ENCODE measurements at regions not wholly inside any gene's neighbourhood (a gene's known extent, or its start where the extent isn't known, plus 50 kb on each side); places are given as distances from the start of the nearest gene placed in this dataset.
A peak's percentile ranks its signal among the peaks of the same experiment; 100 is the strongest.

DNA sequence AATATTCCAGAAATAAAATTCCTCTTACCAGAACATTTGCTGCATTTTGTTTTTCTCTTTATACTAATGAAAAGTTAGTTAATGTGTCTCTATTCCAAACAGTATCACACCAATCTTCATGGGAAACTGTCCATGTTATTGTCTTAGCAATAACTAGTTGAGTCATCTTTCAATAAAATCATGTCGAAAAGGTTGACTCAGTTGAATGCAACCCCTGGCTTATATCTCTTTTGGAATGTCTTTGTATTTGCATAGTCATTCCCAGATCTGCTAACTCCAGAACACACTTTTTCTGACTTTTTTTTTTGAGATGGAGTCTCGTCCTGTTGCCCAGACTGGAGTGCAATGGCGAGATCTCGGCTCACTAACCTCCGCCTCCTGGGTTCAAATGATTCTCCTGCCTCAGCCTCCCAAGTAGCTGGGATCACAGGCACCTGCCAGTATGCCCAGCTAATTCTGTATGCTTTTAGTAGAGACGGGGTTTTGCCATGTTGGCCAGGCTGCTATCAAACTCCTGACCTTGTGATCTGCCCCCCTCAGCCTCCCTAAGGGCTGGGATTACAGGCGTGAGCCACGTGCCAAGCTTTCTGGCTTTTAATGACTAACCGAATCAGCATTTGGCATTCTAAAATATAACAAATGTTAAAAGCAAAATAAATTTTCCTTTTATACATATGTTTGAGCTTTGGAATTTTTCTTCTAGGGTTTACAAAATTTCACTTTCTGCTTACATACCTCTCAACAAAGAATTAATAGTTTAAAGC, 133.2 kb upstream of the GULP1 start:
- DNase-seq = no peak

DNA sequence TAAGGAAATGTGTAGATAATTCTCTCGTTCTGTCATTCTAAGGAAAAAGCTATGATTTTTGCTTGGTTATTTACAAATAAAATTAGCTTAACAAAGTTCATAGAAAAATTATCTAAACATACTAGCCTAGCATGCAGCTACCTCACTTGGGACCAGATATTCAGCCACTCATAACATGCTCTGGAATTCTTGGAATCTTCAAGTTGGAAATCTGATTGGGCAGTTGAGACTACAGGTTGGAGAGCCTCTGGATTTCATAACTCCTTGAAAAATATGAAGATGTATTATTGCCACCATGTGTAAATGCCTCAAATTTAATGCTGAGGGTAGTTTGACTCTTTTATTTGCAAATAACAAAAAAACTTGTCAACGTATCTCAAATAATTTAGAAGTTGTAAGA, 132.2 kb upstream of the GULP1 start:
- DNase-seq = no peak

DNA sequence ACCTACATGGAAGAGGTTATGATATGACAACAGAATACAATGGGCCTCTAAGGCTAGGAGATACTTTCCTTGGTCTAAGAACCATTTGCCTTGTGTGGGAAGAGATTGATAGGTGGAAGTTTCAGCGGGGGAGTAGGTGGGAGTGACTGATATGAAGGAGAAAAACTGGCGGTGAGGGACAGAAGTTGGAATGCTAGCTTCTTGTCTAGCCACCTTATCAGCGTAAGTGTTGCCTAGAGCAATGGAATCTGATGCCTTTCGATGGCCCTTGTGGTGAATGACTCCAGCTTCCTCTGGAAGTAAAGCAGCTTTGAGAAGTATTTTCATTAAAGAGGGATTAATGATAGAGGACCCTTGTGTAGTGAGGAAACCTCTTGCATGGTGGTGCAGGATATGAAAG, 121.3 kb upstream of the GULP1 start:
- no peak for DNase-seq

DNA sequence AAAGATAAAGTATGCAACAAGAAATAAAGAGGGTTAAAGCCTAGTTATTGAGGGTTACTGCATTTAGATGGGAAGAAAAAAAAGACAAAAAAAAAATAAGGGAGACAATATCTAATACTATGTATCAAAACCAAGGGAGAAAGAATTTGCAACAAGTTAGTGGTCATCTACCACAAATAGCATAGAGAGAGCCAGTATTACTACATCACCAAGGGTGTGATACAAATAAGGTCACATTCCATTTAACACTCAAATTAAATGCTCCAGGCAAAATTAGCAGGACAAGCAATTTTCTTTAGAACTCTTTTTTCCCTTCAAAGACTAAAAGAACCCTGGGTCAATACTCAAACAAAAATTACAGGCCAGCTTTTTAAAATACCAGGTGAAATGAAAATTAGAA, 115.1 kb upstream of the GULP1 start:
- no peak for DNase-seq

DNA sequence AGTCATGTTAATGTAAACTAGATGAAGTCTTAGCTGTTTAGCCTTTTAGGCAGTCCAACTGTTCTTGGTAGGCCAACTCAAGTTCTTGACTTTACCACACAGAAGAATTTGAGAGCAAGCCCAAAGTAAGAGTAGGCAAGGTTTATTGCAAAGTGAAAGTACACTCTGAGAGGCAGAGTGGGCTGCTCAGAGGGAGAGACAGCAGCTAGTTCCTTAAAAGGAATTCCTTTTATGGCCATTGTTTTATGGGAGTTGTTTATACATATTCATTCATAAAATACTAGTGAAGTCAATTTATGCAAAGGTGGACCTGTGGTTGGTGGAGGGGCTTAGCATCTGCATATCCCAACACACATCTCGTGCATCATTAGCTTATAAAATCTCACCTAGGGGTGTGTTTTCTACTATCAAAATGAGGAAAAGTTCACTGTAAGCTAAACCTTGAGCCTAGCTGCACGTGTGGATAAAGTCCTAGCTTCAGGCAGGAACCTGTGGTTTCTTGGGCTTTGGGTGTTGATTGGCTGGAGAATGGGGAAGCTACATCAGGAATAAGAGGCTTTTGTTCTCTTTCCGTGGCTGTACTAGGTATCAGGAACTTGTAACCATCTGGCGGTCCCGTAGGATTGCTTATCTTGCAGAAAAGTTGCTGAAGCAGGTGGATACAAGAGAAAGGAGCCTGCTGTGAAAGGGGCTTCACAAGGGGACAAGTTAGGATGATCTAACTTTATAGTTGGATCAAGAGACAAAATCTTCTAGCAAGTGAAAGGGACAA, 110.4 kb upstream of the GULP1 start:
- DNase-seq = peak; percentile 54 to 65

DNA sequence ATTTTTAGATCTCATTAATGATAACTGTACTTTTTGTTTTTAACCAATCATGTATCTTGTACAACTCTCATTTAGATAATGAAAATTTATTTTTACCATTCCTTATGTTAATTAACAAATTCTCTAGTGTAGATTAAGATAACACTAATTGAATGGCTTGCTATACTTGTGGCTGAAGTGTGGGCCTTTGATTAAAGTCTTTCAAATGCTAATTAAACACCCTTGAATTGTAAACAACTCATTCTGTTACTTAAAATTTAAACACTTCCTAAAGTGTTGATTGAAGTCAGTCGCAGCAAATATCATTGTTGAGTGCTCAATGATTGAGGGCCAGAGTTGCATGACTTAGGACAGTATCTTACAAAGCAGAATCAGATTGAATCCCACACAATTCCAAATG, 109.8 kb upstream of the GULP1 start:
- no peak for DNase-seq

DNA sequence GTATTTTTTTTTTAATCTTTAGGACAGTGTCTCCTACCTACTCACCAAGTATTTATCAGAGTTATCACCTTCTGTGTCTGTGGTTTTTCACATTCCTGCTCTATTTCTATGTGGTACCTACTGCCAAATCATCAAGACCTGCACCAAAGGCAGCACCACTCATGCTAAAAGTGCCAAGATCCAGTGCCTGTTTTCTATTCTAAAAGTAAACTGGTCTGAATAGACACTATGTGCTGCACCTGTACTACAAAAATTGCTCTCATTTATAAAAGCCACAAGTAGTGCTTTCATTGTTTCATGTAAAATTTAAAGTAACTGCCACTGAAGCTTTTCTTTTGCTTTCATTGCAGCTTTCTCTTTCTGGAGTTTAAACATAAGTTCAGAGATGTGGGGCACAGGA, 103.9 kb upstream of the GULP1 start:
- DNase-seq = no peak

DNA sequence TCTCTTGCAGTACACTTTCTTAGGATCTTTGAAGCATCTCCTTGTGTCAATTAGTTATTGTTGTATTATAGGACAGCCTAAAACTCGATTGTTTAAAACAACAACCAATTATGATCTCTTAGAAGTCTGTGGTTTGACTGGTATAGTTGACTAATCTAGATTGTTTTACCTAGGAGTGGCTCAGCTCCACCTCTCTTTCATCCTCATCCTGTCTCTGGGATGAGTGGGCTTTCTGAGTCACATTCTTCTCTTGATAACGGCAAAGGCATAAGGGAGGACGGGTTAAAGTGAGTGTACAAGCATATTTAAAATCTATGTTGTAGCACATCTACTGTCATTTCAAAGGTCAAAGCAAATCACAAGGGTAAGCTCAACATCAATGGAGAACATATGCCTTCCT, 102.3 kb upstream of the GULP1 start:
- DNase-seq = no peak

DNA sequence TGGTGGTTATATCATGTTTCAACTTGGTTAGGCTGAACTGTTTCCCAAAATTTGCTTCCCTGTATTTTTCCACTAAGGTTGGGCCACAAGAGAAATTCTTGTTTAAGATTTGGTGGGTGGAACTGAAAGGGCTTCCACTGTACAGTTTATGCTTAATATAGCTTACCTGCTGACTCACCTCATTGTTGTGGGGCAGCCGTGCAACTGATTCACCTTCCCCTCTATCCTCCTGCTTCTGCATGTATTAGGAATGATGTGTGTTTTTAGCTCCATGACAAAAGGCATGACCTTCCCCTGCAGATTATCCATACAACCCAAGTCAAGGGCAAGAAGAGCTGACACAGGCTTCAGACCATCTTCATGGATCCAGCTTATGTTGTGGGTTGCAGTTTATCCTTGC, 98.4 kb upstream of the GULP1 start:
- no peak for DNase-seq

DNA sequence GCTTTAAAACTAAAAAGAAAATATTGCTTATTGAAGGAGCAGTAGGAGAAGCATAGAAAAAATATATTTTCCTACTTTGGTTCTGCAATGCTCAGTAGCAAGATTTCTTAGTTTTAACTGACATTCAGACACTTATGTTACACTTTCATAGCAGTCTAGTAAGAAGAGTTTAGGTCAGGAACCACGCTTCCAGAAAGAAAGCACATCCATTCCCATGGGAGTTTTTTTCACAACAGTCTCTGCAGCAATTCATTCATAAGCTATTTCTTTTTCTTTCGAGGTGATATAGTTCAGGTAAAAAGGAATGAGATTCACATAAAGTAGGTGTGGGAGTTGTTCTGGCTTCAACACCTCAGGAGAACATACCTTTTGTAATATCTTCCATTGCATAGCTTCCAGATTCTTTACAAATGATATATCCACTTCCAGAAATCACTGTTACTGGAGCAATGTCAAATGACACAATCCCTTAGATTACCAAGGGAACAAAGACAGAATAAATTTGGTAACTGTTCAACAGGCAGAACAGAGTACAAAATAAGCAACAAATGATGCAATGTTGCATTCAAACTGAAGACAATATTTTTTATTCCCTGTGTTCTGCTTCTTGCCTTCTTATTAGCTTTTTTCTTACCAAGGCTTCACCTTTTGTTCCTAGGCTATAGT, 95.2 kb upstream of the GULP1 start:
- no peak for DNase-seq

DNA sequence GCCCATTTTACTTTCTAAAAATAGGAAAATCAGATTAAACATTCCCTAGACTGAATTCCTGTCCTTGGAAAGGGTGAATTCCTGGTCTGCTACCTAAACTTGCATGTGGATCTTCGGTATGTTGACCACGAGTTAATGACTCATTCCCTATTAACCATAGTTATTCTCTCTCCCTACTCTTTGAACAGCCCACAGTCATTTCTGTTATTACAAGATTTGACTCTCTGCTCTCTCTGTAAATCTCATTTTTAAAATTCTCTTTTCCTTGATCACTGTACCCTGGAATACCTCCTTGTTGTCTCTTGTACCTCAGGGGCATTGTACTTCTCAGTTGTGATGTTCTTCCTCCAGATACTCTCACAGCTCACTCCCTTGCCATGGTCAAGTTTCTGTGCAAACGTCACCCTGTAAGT, 92.0 kb upstream of the GULP1 start:
- no peak for DNase-seq

DNA sequence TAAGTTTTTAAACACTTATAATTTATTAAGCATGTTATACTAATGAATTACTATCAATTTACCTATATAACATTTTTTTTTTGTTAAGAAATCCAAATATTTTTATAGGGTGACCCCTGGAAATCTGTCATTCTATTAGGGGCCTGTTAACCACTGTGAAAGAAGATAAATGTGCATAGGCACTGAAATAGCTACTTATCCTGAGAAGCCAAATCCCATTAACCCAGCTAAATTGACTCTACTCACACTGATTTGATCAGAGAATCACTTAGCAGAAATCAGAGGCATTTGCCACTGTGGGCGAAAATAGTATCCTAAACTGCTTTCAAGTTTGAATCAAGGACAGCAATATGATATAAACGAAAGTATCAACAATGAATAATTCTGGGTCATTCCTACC, 90.0 kb upstream of the GULP1 start:
- DNase-seq = no peak

DNA sequence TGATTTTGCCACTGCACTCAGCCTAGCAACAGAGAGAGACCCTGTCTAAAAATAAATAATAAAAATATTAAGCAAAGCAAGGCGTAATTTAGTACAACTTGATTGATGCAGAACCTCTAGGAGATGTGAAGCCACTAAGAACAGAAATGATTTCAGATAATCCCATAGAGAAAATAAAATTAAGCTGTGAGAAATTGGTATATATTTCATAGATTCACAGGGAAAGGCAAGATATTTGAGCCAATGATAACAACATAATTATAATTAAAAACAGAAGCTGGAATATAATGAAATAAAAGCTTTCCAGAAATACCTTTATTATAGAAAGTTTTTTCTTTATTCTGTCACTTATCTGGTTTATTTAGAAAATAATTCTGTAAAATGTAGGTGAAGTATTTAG, 88.9 kb upstream of the GULP1 start:
- no peak for DNase-seq

DNA sequence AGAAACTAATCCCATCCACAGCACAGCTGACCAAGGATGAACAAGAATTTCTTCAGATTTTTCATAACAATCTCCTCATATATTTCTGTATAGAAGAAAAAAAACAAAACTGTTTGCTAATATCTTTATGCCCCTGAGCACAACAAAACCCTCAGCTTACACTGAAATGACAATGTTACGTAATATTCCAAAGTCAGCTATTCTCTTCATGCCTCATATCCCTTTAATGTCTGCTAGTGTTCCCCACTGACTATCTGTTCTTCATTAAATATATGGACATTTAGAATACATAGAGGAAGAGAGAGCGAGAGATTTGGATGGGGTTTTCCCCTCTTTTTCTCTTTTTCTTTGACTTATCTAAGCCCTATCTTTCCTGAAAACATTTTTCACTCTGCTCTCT, 87.9 kb upstream of the GULP1 start:
- no peak for DNase-seq

DNA sequence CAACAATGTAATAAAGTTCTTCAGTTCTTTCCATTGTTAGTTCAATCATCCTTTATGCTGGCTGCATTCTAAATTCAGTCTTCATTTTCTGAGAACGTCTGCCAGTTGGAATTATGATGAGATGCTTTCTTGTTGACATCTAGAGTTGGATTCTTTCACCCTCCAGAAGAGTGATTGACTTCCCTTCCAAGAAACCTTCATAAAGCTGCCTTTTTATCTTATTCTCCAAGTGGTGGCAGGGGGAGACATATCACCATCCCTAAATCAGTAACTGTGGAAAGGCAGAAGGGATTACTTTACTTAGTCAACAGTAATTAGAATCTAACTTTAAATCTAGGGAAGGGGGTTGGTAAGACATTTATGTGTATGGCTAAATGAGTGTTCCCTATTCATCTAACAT, 86.8 kb upstream of the GULP1 start:
- DNase-seq = no peak

DNA sequence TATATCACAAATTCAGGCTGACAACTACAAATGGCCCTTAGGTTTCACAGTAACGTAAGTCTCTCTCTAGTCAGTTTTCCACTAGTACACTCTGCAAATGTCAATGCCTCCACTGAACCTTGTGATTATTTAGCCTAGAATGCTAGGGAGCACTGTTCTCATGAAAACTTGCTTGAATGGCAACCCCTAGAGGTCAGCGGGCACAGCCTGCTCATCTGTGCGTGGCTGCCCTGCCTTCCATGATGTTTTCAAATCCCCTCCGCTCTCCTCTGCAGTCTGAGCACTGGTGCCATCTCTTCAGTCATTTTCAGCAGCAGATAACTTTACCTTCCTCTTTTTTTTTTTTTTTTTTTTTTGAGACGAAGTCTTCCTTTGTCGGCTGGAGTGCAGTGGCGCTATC, 84.1 kb upstream of the GULP1 start:
- DNase-seq = no peak

DNA sequence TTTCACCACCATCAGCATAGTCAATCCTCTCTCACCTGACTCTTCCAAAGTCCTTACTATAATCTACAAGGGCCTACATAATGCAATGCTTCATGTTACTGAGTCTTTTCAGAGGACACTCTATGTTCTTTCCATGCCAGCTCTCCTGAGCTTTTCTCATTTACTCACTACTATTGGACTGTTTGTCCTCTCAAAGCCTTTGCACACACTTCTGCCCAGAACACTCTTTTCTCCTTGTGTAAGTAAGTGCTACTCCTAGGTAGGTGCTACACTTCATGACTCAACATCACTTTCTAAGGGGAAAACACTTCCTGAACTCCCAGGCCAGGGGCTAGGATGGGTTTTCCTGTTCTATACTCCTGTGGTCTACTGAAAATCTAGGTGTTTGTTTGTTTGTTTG, 82.5 kb upstream of the GULP1 start:
- DNase-seq = no peak

DNA sequence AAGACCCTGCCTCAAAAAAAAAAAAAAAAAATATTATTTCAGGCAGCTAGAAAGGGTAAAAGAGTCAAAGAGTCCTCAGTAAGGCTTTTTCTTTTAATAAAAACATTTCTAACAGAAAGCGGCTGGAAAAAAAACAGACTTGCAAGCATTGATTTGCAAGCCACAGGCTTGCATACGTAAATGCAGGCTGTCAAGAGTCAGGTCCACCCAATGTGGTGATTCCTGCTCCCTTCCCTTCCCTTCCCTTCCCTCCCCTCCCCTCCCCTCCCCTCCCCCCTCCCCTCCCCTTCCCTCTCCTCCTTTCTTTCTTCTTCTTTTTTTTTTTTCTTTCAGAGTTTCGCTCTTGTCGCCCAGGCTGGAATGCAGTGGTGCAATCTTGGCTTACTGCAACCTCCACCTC, 74.4 kb upstream of the GULP1 start:
- DNase-seq = no peak

DNA sequence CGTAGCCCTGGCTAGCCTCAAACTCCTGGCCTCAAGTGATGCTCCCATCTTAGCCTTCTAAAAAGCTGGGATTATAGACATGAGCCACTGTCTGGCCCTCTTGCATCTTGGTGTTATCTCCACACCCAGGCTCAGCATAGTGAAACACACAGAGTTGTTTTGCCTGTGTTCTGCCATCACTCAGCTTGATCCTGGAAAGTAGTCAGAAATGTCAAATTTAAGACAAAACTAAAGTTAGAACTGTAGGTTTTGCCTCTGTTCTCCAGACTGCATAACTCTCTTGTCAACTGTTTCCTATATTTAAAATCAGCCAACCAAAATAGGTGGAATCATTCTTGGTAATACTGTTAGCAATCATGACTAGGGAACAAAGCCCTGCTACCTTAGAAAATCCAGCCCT, 72.1 kb upstream of the GULP1 start:
- DNase-seq = no peak

DNA sequence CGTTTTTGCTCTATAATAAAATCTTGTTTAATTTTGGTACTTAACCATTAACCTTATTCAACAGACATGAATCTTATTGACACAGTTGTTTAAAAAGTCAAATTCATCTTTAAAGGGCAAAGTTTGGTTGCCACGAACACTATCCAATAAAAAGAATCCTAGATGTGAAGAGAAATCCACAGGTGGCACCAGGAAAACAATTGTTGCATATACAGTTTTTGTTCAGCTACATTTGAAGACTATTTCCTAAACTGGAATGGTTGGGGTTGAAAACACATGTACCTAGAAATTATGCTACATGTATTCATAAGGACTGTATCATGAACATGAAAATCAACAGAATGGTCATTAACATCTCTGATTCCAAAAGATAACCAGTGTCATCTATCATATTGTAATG, 71.1 kb upstream of the GULP1 start:
- no peak for DNase-seq

DNA sequence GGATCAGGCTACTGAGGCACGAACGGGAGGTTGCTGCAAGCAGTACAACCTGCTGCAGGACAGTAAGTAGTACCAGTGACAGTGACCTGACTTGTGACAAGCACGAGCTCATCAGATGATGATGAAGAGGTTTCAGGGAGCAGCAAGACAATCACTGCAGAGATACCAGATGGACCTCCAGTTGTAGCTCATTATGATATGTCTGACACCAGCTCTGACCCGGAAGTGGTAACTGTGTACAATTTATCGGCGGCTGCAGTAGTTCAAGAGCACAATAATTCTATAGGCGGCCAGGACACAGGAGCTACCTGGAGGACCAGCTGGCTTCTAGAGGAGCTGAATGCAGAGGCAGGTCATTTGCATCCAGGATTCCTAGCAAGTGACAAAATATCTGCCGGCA, 64.0 kb upstream of the GULP1 start:
- no peak for DNase-seq

DNA sequence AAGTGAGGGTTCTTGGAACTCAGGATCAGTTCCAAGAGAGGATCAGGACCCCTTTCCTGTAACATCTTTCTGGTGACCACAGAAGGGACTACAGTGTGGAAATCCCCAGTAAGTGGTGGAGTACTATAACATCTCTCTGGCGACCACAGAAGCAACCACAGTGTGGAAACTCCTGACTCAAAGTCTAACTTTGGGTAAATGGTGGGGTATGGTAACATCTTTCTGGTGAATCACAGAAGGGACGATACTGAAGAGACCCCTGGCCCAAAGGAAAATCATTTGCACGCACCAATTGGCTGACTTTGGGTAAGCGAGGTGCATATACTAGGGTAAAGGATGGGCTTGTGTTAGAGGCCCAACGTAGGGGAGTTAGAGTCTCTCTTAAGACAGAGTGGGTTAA, 56.3 kb upstream of the GULP1 start:
- DNase-seq = no peak

DNA sequence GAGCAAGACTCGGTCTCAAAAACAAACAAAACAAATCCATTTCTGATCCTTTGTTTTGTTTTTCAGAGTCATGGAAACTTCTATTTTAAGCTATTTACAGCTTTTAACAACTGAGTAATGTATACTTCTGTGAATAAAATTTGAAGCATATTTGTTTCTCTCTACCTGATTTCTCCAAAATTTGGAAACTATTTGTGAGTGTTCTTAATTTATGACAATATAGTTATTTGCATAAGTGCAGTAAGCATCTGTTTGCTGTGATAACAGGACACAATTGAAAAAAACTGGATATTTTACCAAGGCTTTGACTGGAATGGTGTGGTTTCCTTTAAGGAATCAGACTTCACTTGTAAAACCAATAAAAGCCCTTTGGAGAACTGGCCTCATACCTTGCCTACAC, 53.3 kb upstream of the GULP1 start:
- no peak for DNase-seq
